ENCODE measurements at regions not wholly inside any gene's neighbourhood (a gene's known extent, or its start where the extent isn't known, plus 50 kb on each side); places are given as distances from the start of the nearest gene placed in this dataset.
"Not testable (repeated sequence)": the region's sequence is repeated elsewhere in the genome, so short reads cannot be mapped to it uniquely, and the experiment has no call there.

DNA sequence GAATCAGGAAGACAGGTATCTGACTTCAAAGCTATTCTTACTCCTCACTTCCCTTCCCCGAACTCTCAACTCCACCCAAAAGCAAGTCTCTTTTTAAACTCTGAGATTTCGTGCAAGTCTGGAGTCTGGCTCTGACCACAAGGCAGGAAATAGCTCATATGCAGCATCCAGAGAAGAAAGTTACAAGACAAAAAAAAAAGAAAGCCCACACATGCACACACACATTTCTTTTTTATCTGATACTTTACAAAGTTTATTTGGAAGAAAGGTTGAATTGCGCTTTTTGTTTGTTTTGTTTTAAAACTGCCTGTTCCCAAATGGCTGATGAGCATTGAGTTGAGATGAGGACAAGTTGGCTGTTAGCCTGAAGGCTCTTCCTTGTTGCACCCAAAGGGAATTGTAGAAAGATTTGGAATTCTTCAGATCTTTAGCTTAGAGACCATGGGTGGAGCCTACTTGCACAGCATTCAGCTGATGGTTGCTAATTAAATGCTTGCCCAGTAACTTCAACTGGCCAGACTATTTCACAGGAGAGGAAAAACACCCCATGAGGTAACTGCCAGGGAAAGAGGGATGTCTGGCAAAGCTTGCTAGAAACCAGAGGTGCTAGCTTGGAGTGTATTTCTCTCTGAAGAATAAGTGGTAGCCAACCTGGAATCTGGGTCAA lies 490.3 kb downstream of the TTLL7 start:
- FAIRE-seq: no peak

DNA sequence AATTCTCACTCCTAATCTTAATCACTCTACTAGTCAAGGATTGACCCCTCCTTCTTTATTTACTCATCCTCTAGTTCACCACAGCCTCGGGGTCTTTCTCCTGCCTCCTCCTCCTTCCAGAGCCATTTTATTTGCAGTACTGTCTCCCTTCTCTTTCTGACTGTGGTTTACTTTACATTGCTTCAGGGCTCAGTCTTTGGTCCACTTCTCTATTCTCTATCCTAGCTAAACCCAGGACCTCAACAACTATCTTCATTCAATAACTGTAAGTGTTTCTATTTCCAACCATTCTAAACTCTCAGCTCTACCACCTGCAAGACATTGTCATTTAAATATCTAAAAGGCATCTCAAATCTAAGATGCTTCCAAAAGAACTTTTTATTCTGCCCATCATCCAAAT lies 493.8 kb downstream of the TTLL7 start:
- FAIRE-seq: no peak

DNA sequence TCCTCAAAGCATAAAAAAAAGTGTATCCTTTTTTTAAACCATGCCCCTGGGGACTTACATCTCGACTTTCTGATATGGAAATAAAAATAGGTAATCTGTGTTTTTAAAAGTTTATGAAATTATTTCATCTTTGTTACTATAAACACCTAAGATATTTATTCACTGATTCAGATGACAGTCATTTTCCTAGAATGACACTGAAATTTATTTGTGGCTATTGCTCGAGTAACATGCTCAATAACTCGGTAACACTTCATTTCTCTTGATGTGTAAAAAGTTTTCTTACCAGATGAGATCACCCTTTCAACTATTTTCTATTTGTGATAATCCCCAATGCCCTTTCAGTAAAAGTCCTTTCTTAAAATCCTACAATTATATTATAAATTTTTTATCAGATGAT lies 495.8 kb downstream of the TTLL7 start:
- FAIRE-seq: no peak

DNA sequence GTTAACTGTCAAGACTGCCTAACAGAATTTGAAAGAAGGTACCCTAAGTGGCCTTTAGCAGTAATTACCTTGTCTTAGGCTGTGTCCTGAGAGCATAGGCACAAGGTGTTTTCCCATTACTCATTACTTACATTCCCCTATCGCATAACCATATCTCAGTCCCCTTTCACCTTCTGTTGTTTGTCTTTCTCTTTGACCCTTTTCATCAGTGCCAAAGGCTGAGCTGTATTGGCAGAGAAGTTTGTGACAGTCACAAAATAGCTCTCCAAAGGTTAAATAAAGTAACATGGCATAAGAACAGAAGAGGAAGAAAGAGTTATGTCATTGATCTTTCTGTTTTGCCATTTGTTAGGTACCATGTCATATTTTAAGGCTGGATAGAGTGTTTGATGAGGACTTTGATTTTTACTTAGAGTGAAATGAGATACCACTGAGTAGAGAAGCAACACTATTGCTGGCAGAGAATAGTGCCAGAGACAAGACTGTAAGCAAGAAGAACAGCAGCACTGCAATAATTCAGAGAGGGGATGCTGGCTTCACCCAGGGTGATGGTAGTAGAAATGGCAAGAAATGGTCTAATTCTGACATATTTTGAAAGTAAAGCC lies 497.8 kb downstream of the TTLL7 start:
- FAIRE-seq: no peak

DNA sequence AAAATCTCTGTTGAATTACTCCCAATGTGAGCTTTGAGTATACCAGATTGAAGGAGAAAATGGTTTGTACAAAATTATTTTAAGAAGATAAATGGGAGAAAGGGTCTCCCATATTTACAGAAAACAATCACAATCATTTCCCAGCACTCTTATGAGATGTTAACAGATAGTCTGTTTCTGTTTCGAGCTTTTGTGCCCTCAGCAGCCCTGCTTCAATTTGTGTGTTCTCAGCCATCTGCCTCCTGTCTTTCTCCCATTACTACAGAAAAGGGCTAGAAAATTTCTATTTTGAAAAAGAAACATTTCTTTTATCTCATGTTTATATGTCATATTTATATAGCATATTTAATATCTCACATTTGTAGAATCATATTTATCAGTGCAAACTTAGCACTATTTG lies 498.4 kb downstream of the TTLL7 start:
- no peak for FAIRE-seq

DNA sequence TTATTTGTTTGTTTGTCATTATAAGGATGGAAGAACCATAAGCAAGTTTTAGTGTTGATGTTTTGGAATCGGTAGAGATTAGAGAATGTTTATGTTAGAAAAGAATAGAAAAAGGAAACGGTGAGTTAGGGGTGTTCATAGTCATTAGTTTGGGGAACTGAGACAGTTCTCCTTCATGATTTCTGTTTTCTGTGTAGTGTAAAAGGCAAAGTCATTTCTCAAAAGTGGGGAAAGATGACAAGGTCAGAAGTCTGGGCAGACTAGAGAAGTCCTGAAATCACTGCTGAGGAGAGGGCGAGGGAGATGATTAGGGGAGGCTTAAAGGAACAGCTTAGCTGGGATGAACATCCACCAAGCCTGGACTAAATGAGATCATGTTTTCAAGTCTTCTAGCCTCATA lies 498.9 kb downstream of the TTLL7 start:
- no peak for FAIRE-seq

DNA sequence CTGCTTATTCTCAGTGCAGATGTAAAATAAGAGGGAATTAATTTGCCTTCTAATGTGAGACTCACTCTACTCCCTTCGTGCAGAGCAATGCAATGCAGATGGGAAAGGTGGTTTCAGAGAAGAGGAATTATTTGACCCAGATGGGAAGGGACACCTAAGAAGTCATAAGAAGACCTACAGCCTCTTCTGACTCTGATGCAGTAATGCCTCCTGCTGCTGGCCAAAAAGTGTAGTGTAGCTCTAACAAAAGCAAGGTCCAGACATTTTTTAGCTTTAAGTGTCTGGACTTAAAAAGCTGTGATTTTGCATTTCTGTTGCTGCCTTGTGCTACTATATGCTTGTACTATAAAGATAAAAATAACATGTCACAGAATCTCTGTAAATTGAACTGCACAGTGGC lies 501.4 kb downstream of the TTLL7 start:
- no peak for FAIRE-seq

DNA sequence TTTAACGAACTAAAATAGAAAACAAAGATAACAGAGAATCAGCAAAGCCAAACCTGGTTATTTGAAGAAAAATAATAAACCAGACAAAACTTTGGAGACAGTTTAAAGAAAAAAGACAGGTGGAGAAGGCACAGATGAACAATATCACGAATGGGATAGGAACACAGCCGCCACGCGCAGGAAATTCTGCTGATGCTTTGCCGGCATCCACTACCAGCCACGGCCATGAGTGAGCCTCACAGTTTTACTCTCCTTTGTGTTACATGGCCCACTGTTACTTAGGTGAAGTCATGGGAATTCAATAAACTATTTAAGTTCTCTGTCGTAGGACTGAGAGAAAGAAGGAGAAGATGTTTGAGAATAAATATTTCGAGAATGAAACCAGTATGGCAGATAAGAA lies 503.4 kb downstream of the TTLL7 start:
- no peak for FAIRE-seq

DNA sequence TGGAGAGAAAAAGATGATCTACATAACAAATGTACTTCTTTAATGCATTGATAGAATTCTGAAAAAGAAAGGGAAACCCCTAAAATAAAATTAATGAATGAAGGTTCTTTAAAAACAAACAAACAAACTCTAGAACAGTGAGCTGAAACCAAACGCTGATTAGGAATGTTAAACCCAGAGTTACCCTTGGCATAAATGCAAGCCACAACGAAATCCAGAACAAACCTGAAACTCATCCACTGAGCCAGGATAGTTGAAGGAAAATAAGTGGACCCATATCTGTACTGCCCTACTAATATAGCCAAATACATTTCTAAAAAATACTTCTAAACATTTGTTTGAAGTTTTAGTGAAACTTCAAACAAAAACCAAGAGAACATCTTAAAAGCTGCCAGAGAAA lies 505.3 kb downstream of the TTLL7 start:
- no peak for FAIRE-seq

DNA sequence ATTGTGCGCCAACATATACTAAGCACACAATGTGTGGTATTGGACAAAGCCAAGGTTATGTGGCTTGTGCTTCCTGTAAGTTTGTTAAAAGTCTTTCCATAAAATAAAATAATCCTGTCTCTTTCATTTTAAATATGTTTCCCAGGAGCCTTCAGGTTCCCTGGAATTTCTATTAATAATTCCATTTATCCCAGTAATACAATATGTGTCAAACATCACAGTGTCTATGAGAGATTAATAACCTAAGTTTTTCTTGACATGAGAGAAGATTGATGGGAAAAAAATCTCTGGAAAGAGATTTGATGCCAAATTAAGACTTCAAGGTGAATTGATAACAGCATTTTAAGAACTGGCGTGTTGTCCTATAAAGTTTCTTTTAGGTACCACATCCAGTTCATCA lies 507.0 kb downstream of the TTLL7 start:
- FAIRE-seq: no peak

DNA sequence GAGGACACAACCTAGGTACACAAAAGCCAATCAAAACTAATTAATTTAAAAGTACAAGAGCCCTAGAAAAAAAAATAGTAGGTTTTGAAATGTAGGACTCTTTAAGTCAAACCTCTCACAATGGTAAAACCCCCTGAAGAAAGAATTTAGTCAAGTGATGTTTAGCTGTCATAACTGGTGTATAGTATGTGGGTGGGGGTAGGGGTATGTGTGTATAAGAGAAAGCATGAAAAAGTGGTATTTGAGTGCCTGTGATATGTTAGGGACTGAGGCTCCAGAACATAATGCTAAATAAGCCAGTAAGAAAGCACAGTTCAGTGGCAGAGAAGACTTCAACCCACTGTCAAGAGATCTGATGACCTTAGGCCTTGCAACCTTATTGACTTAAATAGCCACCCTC lies 507.9 kb downstream of the TTLL7 start:
- FAIRE-seq: no peak

DNA sequence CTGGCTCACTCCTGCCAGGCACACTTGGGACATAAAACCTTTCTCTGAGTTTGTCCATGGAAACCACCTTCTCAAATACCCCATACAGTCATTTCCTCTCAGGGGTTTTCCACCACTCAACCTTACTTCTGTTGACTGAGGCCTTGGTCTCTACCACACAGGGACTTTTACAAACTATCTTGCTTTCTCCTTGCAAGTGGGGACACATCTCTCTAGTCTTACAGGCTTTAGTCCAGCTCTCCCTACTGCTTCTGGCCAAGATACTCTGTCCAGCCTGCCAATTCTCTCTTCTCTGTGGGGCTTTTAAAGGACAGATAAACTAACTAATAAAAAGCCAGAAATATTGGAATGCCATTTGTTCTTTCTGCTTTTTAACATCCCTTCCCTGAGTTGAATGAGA lies 510.8 kb downstream of the TTLL7 start:
- FAIRE-seq: not testable (repeated sequence)

DNA sequence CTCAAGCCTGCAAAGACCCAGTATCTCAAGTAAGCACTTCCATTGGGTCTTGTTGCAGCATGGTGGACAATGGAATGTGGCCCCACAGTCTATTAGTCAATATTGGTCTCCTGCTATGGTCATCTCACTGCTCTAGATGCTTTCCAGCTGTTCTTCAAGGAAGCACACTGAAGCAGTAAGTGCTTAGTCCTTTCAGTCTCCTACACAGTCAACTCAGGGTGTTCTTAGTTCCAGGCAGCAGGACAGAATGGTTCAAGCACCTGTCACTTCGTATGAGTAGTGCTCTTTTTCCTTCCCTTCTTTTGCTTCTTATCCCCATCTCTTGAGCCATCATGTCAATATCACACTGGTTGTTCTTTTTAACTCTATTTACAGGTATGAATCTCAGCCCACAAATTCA lies 511.5 kb downstream of the TTLL7 start:
- FAIRE-seq: not testable (repeated sequence)

DNA sequence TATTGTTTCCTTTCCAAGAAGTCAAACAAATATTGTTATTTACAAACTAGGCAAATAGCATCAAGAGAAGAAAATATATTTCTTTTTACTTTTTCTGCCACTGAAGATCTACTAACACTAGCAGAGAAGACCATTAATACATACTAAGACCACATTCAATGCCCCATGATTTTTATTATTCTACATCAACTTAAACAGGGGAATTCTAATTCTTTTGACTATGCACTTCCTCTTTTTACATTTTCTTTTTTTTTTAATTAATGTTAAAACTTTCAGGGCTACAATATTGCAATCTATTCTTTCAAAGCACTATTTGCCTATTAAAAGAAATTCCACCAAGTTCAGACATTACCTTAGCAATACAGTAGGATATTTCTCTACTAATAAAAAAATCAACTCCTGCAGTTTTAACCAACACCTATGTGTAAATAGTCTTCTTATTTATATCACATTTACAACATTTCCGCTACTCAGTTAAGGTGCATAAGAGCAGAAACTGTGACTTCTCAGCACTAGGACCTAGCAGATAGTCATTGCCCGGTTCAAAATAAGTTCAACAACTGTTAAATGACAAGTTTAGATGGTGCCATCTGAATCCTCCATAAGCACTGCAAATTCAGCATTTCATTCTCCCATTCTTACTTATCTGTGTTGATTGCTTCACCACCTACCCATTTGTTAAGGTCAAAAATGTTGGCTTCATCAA lies 513.5 kb downstream of the TTLL7 start:
- FAIRE-seq: not testable (repeated sequence)

DNA sequence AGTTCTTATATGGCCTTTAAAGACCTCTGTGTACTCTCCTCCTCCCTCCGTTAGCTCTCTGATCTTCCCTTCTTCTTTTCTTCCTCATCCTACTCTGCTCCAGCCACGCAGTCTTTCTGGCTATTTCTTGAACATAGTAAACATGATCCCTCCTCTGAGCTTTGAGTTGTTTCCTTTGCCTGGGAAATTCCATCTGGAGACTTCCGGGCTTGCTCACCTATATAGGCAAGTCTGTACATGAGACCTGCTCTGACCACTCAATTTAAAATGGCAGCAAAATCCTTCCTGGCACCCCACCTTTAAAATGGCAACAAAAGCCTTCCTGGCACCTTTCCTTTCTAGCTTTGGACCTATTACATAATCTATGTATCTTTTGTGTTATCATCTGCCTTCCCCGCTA lies 517.6 kb downstream of the TTLL7 start:
- not testable (repeated sequence) for FAIRE-seq

DNA sequence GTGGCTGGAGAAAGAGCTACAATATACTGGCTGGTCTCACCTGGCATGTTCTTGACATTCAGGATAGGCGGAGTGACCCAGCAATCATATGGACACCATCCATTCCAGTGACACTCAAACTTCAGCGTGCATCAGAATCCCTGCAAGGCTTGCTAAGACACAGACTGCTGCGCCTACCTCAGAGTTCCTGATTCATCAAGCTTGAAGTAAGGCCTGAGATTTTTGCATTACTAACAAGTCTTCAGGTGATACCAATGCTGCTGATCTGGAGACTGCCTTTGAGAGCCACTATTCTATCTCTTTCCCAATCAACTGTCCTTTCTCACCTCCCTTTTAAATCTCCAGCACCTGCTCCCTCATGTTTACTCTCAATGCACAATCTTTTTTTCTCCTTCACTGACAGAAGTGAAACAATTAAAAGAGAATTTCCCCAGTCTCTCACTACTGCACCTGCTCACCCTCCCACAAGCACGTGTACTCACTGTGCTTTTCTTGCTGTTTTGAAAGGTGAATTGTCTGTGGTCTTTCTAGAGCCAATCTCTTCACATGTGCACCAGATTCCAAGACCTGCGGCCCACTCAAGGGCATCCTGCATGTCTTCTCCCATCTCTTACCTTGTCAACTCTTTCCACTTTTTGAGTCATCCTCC lies 519.2 kb downstream of the TTLL7 start:
- FAIRE-seq: not testable (repeated sequence)

DNA sequence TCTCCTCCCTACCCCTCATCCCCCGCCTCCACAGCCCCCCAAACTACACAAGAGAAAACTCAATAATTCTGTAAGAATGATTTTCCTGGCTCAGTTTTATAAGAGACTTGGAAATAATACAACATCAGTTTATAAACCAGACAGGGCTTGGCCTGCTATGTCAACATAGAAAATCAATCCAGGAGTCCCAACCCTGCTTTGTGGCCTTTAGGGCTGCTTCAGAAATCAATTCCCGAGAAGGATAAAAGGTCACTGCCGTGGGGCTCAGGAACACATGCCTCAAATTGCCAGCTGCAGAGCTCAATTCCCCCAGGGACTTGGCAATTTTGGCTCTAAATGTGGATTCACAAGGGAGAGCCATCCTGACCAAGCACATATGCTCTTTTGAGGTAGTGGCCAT lies 520.8 kb downstream of the TTLL7 start:
- not testable (repeated sequence) for FAIRE-seq

DNA sequence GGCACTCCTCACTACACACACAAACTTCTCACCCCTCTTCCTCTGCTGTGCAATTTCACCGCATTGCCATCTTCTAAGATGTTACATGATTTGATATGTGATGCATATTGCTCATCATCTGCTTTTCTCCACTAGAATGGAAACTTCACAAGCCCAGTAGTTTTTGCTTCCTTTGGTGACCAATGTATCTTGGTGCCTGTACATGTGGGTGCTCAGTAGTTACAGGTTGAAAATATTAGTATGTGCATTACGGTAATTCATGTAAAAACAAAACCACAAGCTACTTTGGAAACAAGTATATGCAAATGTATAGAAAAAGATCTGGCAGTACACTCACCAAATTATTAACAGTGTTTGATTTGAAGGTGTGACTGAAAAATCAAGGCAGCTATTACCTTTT lies 522.4 kb downstream of the TTLL7 start:
- not testable (repeated sequence) for FAIRE-seq

DNA sequence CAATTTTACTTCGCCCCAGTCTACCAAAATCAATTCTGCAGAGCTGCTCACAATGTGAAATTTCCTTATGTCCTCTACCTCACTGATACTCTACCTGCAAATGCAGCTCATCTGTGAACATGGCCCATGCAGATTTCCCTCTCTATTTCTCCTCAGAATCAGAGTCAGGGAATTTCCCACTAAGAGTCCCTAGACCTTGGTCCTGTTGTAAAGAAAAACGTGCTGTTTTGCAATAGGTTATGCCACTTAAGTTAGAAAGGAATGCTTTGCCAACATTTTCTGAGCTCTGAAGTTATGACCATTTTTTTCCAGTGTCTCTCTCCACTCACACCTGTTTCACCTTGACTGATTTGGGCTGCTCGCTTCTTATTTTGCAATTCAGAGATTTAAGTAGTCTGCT lies 524.0 kb downstream of the TTLL7 start:
- FAIRE-seq: not testable (repeated sequence)

DNA sequence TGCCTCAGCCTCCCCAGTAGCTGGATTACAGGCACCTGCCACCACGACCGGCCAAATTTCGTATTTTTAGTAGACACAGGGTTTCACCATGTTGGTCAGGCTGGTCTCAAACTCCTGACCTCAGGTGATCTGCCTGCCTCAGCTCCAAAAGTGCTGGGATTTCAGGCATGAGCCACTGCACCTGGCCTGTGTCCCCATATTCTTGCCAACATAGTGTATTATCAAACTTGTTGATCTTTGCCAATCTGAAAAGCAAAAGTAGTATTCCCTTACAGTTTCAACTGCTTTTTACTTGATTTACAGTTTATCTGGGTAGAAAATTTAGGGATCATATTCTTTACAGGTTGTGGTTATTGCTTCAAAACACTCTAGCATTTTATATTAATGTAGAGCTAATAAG lies 524.9 kb downstream of the TTLL7 start:
- FAIRE-seq: not testable (repeated sequence)

DNA sequence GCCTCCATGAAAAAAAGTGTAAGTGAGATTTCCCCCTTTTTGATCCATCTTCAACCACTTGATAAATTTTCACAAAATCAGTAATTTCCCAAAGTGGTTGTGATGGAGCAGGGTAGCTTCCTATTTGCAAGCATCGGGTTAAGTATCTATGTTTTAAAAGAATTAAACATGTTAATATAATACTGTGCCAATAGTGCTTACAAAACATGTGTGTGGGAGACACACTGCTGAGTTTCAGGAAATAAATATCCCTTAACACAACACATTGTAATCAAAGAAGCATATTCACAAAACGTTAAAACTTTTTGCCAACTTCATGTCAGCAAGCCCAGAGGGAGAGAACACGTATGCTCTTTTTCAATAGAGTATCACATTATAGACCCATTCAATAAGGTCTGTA lies 526.9 kb downstream of the TTLL7 start:
- FAIRE-seq: not testable (repeated sequence)

DNA sequence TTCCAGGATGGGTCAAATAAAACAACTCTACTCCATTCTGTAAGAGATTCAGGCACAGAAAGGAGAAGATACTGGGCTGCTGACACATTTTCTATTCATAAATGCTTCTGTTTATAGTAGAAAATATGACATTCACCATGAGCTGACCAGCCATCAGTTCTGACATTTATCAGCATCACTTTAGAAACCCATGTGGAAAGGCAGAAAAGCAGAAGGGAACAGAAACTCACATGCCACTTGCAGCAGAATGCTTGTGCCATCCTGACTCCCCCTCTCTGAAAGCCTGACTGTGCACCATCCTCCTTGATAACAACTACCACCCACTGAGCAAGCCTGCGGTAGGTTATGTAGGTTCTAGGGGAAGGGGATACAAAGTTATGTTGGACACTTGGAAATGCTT lies 527.7 kb downstream of the TTLL7 start:
- not testable (repeated sequence) for FAIRE-seq

DNA sequence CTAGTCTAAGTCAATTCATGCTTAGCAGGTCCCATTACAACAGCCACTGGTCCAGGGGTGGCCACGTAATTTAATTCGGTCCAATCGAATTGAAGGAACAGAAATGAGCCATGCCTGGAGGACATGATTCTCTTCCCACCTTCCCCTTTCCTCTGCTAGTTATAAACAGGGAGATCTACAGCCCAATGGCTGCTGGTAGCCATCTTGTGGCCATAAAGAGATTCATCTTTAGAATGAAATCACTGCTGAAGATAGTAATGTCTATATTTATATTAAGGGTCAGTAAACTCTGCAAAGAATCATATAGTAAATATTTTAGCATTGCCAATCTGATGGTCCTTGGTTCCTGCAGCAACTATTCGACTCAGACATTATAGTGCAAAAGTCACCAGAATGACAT lies 530.6 kb downstream of the TTLL7 start:
- not testable (repeated sequence) for FAIRE-seq

DNA sequence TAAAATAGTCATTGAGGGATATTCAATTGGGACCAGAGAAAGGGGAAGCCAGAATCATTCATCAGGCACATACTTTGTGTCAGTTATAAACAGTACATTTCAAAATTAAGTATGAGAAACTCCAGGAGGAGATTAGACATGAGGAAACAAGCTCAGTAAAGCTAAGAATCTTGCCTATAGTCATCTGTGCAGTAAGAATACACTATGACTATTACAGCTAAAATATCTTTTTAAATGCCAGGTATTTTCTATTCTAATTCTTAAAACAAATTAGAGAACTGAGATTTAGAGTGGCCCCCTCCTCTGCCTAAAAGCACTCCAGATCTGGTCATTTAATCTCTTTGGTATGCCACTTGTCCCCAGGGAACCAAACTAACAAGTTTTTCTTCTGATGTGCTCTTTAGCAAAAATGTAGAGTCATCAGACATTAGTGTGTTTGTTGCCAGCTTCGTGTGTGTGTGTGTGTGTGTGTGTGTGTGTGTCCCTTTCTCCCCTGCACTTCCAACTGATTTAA lies 541.1 kb downstream of the TTLL7 start:
- FAIRE-seq: not testable (repeated sequence)
